ENCODE measurements at regions not wholly inside any gene's neighbourhood (a gene's known extent, or its start where the extent isn't known, plus 50 kb on each side); places are given as distances from the start of the nearest gene placed in this dataset.

- TF ChIP-seq EZH2phosphoT487 (IDR thresholded peaks at IDR 0.05; ENCODE audit: low read depth) (no peak), CTCF (IDR thresholded peaks at IDR 0.05; ENCODE audit: low read depth, low read length) (no peak)
- H3K9ac ChIP-seq (ENCODE audit: low read length): no peak overlapping the region
- no peaks in the 10 kb centered on the region for H4K20me1 ChIP-seq (ENCODE audit: insufficient read depth, low read length)
- H3K4me1 ChIP-seq (ENCODE audit: low read length): no peaks in the 10 kb centered on the region
- H3K79me2 ChIP-seq (ENCODE audit: low read length): no peaks in the 10 kb centered on the region
- H3K4me2 ChIP-seq (ENCODE audit: low read length): no peak overlapping the region
- H3K27ac ChIP-seq (ENCODE audit: low read length): no peak overlapping the region
- H3K9me3 ChIP-seq (ENCODE audit: insufficient read depth, low read length): no peaks in the 10 kb centered on the region
- no peak overlapping the region for H2AFZ ChIP-seq (ENCODE audit: low read depth, low read length)
- no peaks in the 10 kb centered on the region for H3K36me3 ChIP-seq (replicated peaks; ENCODE audit: low read depth, low read length)
- H3K27me3 ChIP-seq (ENCODE audit: low read depth, low read length): no peaks in the 10 kb centered on the region
- no peak overlapping the region for H3K4me3 ChIP-seq (ENCODE audit: low read length)
These were observed 411.5 kb downstream of the NFIB start for GRCh38 chr9:13902286-13903066.

GRCh38 chr9:13901176-13901575 is 412.8 kb downstream of the NFIB start:
- no peaks in the 10 kb centered on the region for H3K36me3 ChIP-seq (replicated peaks; ENCODE audit: low read depth, low read length)
- no peak for TF ChIP-seq EZH2phosphoT487 (IDR thresholded peaks at IDR 0.05; ENCODE audit: low read depth)
- TF ChIP-seq CTCF (IDR thresholded peaks at IDR 0.05; ENCODE audit: low read depth, low read length): no peak
- H3K9me3 ChIP-seq (ENCODE audit: insufficient read depth, low read length): no peaks in the 10 kb centered on the region
- H2AFZ ChIP-seq (ENCODE audit: low read depth, low read length): no peak overlapping the region
- no peak overlapping the region for H3K4me2 ChIP-seq (ENCODE audit: low read length)
- no peak overlapping the region for H3K27ac ChIP-seq (ENCODE audit: low read length)
- H4K20me1 ChIP-seq (ENCODE audit: insufficient read depth, low read length): no peaks in the 10 kb centered on the region
- no peaks in the 10 kb centered on the region for H3K4me1 ChIP-seq (ENCODE audit: low read length)
- H3K27me3 ChIP-seq (ENCODE audit: low read depth, low read length): no peaks in the 10 kb centered on the region
- no peaks in the 10 kb centered on the region for H3K79me2 ChIP-seq (ENCODE audit: low read length)
- no peak overlapping the region for H3K4me3 ChIP-seq (ENCODE audit: low read length)
- no peak overlapping the region for H3K9ac ChIP-seq (ENCODE audit: low read length)

- Histone ChIP-seq H3K4me2 (ENCODE audit: low read length) (no peak overlapping the region), H3K36me3 (replicated peaks; ENCODE audit: low read depth, low read length) (no peaks in the 10 kb centered on the region), H4K20me1 (ENCODE audit: insufficient read depth, low read length) (no peaks in the 10 kb centered on the region), H3K4me3 (ENCODE audit: low read length) (no peak overlapping the region), H3K9me3 (ENCODE audit: insufficient read depth, low read length) (no peaks in the 10 kb centered on the region), H3K27ac (ENCODE audit: low read length) (no peak overlapping the region), H3K4me1 (ENCODE audit: low read length) (no peaks in the 10 kb centered on the region), H3K27me3 (ENCODE audit: low read depth, low read length) (no peaks in the 10 kb centered on the region), H3K9ac (ENCODE audit: low read length) (no peak overlapping the region), H2AFZ (ENCODE audit: low read depth, low read length) (no peak overlapping the region), H3K79me2 (ENCODE audit: low read length) (no peaks in the 10 kb centered on the region)
- TF ChIP-seq EZH2phosphoT487 (IDR thresholded peaks at IDR 0.05; ENCODE audit: low read depth) (no peak), CTCF (IDR thresholded peaks at IDR 0.05; ENCODE audit: low read depth, low read length) (no peak)
These were observed 413.5 kb downstream of the NFIB start for GRCh38 chr9:13900449-13900848.

- TF ChIP-seq CTCF (IDR thresholded peaks at IDR 0.05; ENCODE audit: low read depth, low read length) (no peak), EZH2phosphoT487 (IDR thresholded peaks at IDR 0.05; ENCODE audit: low read depth) (no peak)
- Histone ChIP-seq H4K20me1 (ENCODE audit: insufficient read depth, low read length) (no peaks in the 10 kb centered on the region), H3K9me3 (ENCODE audit: insufficient read depth, low read length) (no peaks in the 10 kb centered on the region), H3K4me2 (ENCODE audit: low read length) (no peak overlapping the region), H3K4me3 (ENCODE audit: low read length) (no peak overlapping the region), H3K79me2 (ENCODE audit: low read length) (no peaks in the 10 kb centered on the region), H3K27ac (ENCODE audit: low read length) (no peak overlapping the region), H3K4me1 (ENCODE audit: low read length) (no peaks in the 10 kb centered on the region), H3K36me3 (replicated peaks; ENCODE audit: low read depth, low read length) (no peaks in the 10 kb centered on the region), H2AFZ (ENCODE audit: low read depth, low read length) (no peak overlapping the region), H3K9ac (ENCODE audit: low read length) (no peak overlapping the region), H3K27me3 (ENCODE audit: low read depth, low read length) (no peaks in the 10 kb centered on the region)
These were observed 414.0 kb downstream of the NFIB start for GRCh38 chr9:13899924-13900323.

All from OCI-LY3 (cell line).